ENCODE measurements at regions not wholly inside any gene's neighbourhood (a gene's known extent, or its start where the extent isn't known, plus 50 kb on each side); places are given as distances from the start of the nearest gene placed in this dataset.

GRCh38 chr1:191588905-191589304 is 569.4 kb upstream of the RGS18 start:
- Histone ChIP-seq H3K4me2 (ENCODE audit: low read length) (peak overlapping the region; percentile 13), H4K20me1 (ENCODE audit: insufficient read depth, low read length) (no peaks in the 10 kb centered on the region), H3K9me3 (ENCODE audit: insufficient read depth, low read length) (no peaks in the 10 kb centered on the region), H3K9ac (ENCODE audit: low read length) (no peak overlapping the region), H2AFZ (ENCODE audit: low read depth, low read length) (peak overlapping the region; percentile 47; the same call in 1 of the 2 replicates), H3K4me1 (ENCODE audit: low read length) (peaks cover 16% of the 10 kb centered on the region), H3K36me3 (replicated peaks; ENCODE audit: low read depth, low read length) (no peaks in the 10 kb centered on the region), H3K27ac (ENCODE audit: low read length) (no peak overlapping the region), H3K79me2 (ENCODE audit: low read length) (no peaks in the 10 kb centered on the region), H3K4me3 (ENCODE audit: low read length) (no peak overlapping the region), H3K27me3 (ENCODE audit: low read depth, low read length) (no peaks in the 10 kb centered on the region)
- TF ChIP-seq EZH2phosphoT487 (IDR thresholded peaks at IDR 0.05; ENCODE audit: low read depth), result no peak
- TF ChIP-seq CTCF (IDR thresholded peaks at IDR 0.05; ENCODE audit: low read depth, low read length), result no peak

GRCh38 chr1:191589536-191589935 is 568.7 kb upstream of the RGS18 start:
- H3K9me3 ChIP-seq (ENCODE audit: insufficient read depth, low read length), result no peaks in the 10 kb centered on the region
- H3K9ac ChIP-seq (ENCODE audit: low read length), result no peak overlapping the region
- H3K4me1 ChIP-seq (ENCODE audit: low read length), result peaks cover 16% of the 10 kb centered on the region
- TF ChIP-seq EZH2phosphoT487 (IDR thresholded peaks at IDR 0.05; ENCODE audit: low read depth) (no peak), CTCF (IDR thresholded peaks at IDR 0.05; ENCODE audit: low read depth, low read length) (no peak)
- H2AFZ ChIP-seq (ENCODE audit: low read depth, low read length), result peak overlapping the region; percentile 47
- no peaks in the 10 kb centered on the region for H3K36me3 ChIP-seq (replicated peaks; ENCODE audit: low read depth, low read length)
- H4K20me1 ChIP-seq (ENCODE audit: insufficient read depth, low read length), result no peaks in the 10 kb centered on the region
- no peaks in the 10 kb centered on the region for H3K79me2 ChIP-seq (ENCODE audit: low read length)
- no peaks in the 10 kb centered on the region for H3K27me3 ChIP-seq (ENCODE audit: low read depth, low read length)
- no peak overlapping the region for H3K27ac ChIP-seq (ENCODE audit: low read length)
- H3K4me2 ChIP-seq (ENCODE audit: low read length), result peak overlapping the region; percentile 13
- H3K4me3 ChIP-seq (ENCODE audit: low read length), result no peak overlapping the region

GRCh38 chr1:191590578-191590977 is 567.7 kb upstream of the RGS18 start:
- Histone ChIP-seq H3K9me3 (ENCODE audit: insufficient read depth, low read length) (no peaks in the 10 kb centered on the region), H3K27ac (ENCODE audit: low read length) (no peak overlapping the region), H2AFZ (ENCODE audit: low read depth, low read length) (no peak overlapping the region), H3K4me3 (ENCODE audit: low read length) (no peak overlapping the region), H4K20me1 (ENCODE audit: insufficient read depth, low read length) (no peaks in the 10 kb centered on the region), H3K4me1 (ENCODE audit: low read length) (peaks cover 16% of the 10 kb centered on the region), H3K4me2 (ENCODE audit: low read length) (no peak overlapping the region), H3K79me2 (ENCODE audit: low read length) (no peaks in the 10 kb centered on the region), H3K36me3 (replicated peaks; ENCODE audit: low read depth, low read length) (no peaks in the 10 kb centered on the region), H3K27me3 (ENCODE audit: low read depth, low read length) (no peaks in the 10 kb centered on the region), H3K9ac (ENCODE audit: low read length) (no peak overlapping the region)
- TF ChIP-seq EZH2phosphoT487 (IDR thresholded peaks at IDR 0.05; ENCODE audit: low read depth), result no peak
- TF ChIP-seq CTCF (IDR thresholded peaks at IDR 0.05; ENCODE audit: low read depth, low read length), result no peak

GRCh38 chr1:191592039-191592438 is 566.2 kb upstream of the RGS18 start:
- no peaks in the 10 kb centered on the region for H4K20me1 ChIP-seq (ENCODE audit: insufficient read depth, low read length)
- H3K4me2 ChIP-seq (ENCODE audit: low read length), result no peak overlapping the region
- no peaks in the 10 kb centered on the region for H3K36me3 ChIP-seq (replicated peaks; ENCODE audit: low read depth, low read length)
- H3K27me3 ChIP-seq (ENCODE audit: low read depth, low read length), result no peaks in the 10 kb centered on the region
- peaks cover 16% of the 10 kb centered on the region for H3K4me1 ChIP-seq (ENCODE audit: low read length)
- no peaks in the 10 kb centered on the region for H3K79me2 ChIP-seq (ENCODE audit: low read length)
- H2AFZ ChIP-seq (ENCODE audit: low read depth, low read length), result no peak overlapping the region
- H3K9me3 ChIP-seq (ENCODE audit: insufficient read depth, low read length), result no peaks in the 10 kb centered on the region
- no peak overlapping the region for H3K4me3 ChIP-seq (ENCODE audit: low read length)
- no peak for TF ChIP-seq CTCF (IDR thresholded peaks at IDR 0.05; ENCODE audit: low read depth, low read length)
- TF ChIP-seq EZH2phosphoT487 (IDR thresholded peaks at IDR 0.05; ENCODE audit: low read depth), result no peak
- no peak overlapping the region for H3K9ac ChIP-seq (ENCODE audit: low read length)
- H3K27ac ChIP-seq (ENCODE audit: low read length), result no peak overlapping the region
